Osteocyte (in vitro differentiated cells): ENCODE measurements at regions not wholly inside any gene's neighbourhood (a gene's known extent, or its start where the extent isn't known, plus 50 kb on each side); places are given as distances from the start of the nearest gene placed in this dataset.
"Not testable (repeated sequence)": the region's sequence is repeated elsewhere in the genome, so short reads cannot be mapped to it uniquely, and the experiment has no call there.

Experiments used
- DNase-seq: peaks from one replicate; pipeline ENCODE4 v3.0.0; 2021; ENCODE audit warnings: mixed read lengths; ENCODE audit not compliant: unreplicated experiment; ENCODE audit errors: extremely low spot score
- H3K27ac Mint-ChIP-seq: one replicate; pipeline ENCODE4 v1.8.0; 2021; ENCODE audit warnings: mild to moderate bottlenecking, mixed read lengths; ENCODE audit not compliant: unreplicated experiment
- H3K27me3 Mint-ChIP-seq: one replicate; pipeline ENCODE4 v1.8.0; 2021; ENCODE audit warnings: mixed read lengths; ENCODE audit not compliant: unreplicated experiment
- H3K36me3 Mint-ChIP-seq: one replicate; pipeline ENCODE4 v1.8.0; 2021; ENCODE audit warnings: mixed read lengths; ENCODE audit not compliant: unreplicated experiment
- H3K4me1 Mint-ChIP-seq: one replicate; pipeline ENCODE4 v1.8.0; 2021; ENCODE audit warnings: mixed read lengths; ENCODE audit not compliant: unreplicated experiment
- H3K4me3 Mint-ChIP-seq: one replicate; pipeline ENCODE4 v1.8.0; 2021; ENCODE audit warnings: mild to moderate bottlenecking, moderate library complexity, mixed read lengths; ENCODE audit not compliant: unreplicated experiment
- H3K9me3 Mint-ChIP-seq: one replicate; pipeline ENCODE4 v1.8.0; 2021; ENCODE audit warnings: mixed read lengths; ENCODE audit not compliant: unreplicated experiment
- TF ChIP-seq, protein P1 (sequence below): fragments of 200-600 bp; sonication (generic); IDR thresholded peaks from 2 replicates; pipeline ENCODE4 v1.5.0; 2021; ENCODE audit warnings: antibody characterized with exemption, mild to moderate bottlenecking, moderate library complexity

DNA sequence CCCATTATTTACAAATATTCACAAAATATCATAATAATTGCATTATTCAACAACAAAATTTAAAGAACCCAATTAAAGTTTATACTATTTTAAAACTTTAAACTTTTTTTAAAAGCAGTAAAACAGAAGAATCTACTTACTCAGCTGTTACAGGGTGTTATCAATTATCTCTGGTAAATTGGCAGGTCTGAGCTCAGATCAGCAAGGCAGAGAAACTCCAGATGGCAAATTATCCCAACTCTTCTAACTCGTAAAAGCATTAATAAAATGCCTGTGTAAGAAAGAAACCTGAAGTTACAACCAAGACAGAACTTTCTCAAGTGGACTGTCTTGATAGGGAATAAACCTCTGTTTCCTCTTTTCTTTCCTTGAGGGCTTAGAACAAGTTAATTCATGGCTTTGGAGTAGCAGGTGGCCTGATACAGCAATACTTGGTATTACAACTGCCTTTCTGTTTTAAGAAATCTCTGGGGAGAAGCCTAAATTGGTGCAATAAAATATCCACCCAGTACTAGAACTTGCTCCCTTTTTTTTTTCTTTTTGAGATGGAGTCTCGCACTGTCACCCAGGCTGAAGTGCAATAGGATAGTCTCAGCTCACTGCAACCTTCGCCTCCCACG, 275.3 kb upstream of the MKLN1 start:
- Mint-ChIP-seq H3K4me1 (peaks cover 13% of the 10 kb centered on the region), H3K27ac (no peak overlapping the region), H3K4me3 (no peak overlapping the region), H3K27me3 (no peaks in the 10 kb centered on the region), H3K36me3 (peaks cover 31% of the 10 kb centered on the region), H3K9me3 (no peaks in the 10 kb centered on the region)
- TF ChIP-seq, protein P1, sequence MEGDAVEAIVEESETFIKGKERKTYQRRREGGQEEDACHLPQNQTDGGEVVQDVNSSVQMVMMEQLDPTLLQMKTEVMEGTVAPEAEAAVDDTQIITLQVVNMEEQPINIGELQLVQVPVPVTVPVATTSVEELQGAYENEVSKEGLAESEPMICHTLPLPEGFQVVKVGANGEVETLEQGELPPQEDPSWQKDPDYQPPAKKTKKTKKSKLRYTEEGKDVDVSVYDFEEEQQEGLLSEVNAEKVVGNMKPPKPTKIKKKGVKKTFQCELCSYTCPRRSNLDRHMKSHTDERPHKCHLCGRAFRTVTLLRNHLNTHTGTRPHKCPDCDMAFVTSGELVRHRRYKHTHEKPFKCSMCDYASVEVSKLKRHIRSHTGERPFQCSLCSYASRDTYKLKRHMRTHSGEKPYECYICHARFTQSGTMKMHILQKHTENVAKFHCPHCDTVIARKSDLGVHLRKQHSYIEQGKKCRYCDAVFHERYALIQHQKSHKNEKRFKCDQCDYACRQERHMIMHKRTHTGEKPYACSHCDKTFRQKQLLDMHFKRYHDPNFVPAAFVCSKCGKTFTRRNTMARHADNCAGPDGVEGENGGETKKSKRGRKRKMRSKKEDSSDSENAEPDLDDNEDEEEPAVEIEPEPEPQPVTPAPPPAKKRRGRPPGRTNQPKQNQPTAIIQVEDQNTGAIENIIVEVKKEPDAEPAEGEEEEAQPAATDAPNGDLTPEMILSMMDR, result no peak
- no peak for DNase-seq

DNA sequence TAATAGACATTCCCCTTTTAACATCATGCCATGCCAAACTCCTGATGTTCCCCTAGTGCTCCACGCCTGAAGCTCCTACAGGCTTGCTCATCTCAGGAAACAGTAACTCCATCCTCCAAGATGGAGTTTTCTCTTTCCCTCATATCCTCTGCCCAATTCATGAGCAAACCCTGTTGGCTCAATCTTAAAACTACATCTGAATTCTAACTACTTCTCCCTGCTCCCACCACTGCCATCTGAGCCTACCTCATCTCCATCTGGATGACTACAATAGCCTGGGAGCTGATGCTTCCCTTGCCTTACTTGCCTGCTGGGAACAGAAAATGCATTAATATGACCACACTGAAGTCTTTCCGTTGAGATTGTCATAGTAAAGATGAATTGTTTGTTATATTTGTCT, 271.7 kb upstream of the MKLN1 start:
- Mint-ChIP-seq H3K27ac (no peak overlapping the region), H3K4me1 (peaks cover 13% of the 10 kb centered on the region), H3K4me3 (no peak overlapping the region), H3K27me3 (no peaks in the 10 kb centered on the region), H3K36me3 (peaks cover 24% of the 10 kb centered on the region), H3K9me3 (no peaks in the 10 kb centered on the region)
- DNase-seq, result no peak
- TF ChIP-seq, protein P1, result no peak

DNA sequence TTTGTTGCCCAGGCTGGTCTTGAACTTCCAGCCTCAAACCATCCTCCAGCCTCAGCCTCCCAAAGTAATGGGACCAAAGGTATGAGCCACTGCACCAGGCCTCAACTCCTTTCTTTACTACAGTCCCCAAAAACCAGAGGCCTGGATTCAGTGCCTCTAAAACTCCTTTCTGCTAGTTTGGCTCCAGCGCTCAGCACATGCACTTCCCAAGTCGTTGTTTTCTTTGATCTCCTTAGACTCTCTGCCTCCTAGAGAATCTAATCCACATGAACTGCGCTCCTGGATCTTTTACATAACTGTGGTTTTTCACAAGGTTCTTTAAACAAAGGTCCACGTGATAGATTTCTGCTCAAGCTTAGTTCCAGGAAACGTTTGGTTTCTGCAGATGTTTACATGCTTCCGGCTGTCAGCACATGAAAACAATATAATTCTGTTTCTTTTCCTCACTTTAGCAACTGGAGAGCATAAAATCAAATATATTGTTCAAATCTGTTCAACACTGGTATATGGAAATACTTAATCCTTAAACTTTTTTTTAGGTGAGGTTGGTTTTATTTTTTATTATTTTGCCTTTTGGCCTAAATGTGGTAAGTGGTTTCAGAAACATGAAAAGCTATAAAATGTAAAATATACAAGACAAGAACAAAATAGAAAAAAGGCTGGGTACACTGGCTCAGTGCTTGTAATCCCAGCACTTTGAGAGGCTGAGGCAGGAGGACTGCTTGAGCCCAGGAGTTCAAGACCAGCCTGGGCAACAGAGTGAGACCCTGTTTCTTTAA, 270.5 kb upstream of the MKLN1 start:
- no peak overlapping the region for H3K4me3 Mint-ChIP-seq
- peaks cover 13% of the 10 kb centered on the region for H3K4me1 Mint-ChIP-seq
- no peak for DNase-seq
- H3K27ac Mint-ChIP-seq, result no peak overlapping the region
- peaks cover 24% of the 10 kb centered on the region for H3K36me3 Mint-ChIP-seq
- TF ChIP-seq, protein P1, result no peak
- no peaks in the 10 kb centered on the region for H3K27me3 Mint-ChIP-seq
- H3K9me3 Mint-ChIP-seq, result no peaks in the 10 kb centered on the region

DNA sequence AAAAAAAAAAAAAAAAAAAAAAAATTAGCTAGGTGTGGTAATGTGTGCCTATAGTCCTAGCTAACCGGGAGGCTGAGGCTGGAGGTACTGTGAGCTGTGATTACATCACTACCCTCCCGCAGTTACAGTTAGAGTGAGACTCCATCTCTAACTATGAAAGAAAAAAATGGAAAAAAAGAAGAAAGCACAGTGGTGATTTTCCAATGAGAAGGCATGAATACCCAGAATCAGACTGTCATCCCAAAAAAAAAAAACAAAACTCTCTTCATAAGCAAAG, 269.9 kb upstream of the MKLN1 start:
- TF ChIP-seq, protein P1, result no peak
- Mint-ChIP-seq H3K27ac (no peak overlapping the region), H3K9me3 (no peaks in the 10 kb centered on the region), H3K4me3 (no peak overlapping the region), H3K27me3 (no peaks in the 10 kb centered on the region), H3K36me3 (peaks cover 24% of the 10 kb centered on the region), H3K4me1 (peaks cover 13% of the 10 kb centered on the region)
- no peak for DNase-seq

DNA sequence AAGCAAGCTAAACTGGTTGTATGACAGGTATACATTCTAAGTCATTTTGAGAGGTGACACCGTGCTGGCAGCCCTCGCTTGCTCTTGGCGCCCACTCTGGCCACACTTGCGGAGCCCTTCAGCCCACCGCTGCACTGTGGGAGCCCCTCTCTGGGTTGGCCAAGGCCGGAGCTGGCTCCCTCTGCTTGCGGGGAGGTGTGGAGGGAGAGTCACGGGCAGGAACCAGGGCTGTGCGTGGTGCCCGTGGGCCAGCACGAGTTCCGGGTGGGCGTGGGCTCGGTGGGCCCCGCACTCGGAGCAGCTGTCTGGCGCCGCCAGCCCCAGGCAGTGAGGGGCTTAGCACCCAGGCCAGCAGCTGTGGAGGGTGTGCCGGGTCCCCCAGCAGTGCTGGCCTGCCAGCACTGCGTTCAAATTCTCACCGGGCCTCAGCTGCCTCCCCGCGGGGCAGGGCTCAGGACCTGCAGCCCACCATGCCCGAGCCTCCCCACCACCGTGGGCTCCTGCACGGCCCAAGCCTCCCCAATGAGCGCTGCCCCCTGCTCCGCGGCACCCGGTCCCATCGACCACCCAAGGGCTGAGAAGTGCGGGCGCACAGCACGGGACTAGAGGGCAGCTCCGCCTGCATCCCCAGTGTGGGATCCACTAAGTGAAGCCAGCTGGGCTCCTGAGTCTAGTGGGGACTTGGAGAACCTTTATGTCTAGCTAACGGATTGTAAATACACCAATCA, 269.0 kb upstream of the MKLN1 start:
- Mint-ChIP-seq H3K36me3 (peaks cover 23% of the 10 kb centered on the region), H3K4me1 (peaks cover 13% of the 10 kb centered on the region)
- H3K27ac Mint-ChIP-seq, H3K27me3 Mint-ChIP-seq, H3K9me3 Mint-ChIP-seq, H3K4me3 Mint-ChIP-seq, DNase-seq: not testable (repeated sequence)

DNA sequence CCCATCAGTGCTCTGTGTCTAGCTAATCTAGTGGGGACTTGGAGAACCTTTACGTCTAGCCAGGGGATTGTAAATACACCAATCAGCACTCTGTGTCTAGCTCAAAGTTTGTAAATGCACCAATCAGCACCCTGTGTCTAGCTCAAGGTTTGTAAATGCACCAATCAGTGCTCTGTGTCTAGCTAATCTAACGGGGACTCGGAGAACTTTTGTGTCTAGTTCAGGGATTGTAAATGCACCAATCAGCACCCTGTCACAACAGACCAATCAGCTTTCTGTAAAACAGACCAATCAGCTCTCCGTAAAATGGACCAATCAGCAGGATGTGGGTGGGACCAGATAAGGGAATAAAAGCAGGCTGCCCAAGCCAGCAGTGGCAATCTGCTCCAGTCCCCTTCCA, 268.3 kb upstream of the MKLN1 start:
- H3K27ac Mint-ChIP-seq, H3K27me3 Mint-ChIP-seq, H3K4me3 Mint-ChIP-seq, H3K9me3 Mint-ChIP-seq, DNase-seq: not testable (repeated sequence)
- Mint-ChIP-seq H3K36me3 (peaks cover 20% of the 10 kb centered on the region), H3K4me1 (peaks cover 13% of the 10 kb centered on the region)
